Esophagus squamous epithelium (tissue), 4 donors: ENCODE measurements at regions not wholly inside any gene's neighbourhood (a gene's known extent, or its start where the extent isn't known, plus 50 kb on each side); places are given as distances from the start of the nearest gene placed in this dataset.

Experiments
- CTCF ChIP-seq, 6 experiments: fragments of 450-650 bp in 4 of 6; fragments of 200-600 bp in 2 of 6; sonication (generic) in 2 of 6; IDR thresholded peaks; one replicate each; pipeline ENCODE4 v1.5.1; 2016 to 2019; ENCODE audit warnings: antibody characterized with exemption in 6 of 6, mild to moderate bottlenecking in 4 of 6, moderate library complexity in 4 of 6
- POLR2A ChIP-seq, 4 donors: fragments of 450-650 bp; IDR thresholded peaks; one replicate each; pipeline ENCODE4 v1.6.1; 2017; ENCODE audit warnings: antibody characterized with exemption in 4 of 4, mild to moderate bottlenecking in 4 of 4, moderate library complexity in 3 of 4

DNA sequence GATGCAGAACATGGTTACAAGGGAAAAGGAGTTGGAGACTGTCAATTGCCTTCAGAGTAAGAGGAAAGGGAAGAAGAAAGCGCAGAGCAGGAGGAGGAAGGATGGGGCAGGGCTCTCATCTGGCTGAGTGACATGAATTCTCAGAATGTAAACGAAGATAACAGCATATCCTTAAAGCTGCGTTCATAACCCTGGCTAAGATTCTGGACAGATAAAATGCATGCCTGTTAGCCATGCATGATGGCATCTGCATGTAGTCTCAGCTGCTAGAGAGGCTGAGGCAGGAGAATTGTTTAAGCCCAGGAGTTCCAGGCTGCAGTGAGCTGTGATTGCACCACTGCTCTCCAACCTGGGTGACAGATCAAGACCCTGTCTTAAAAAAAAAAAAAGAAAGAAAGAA, 493.5 kb upstream of the PRKX start:
- TF ChIP-seq CTCF (IDR thresholded peaks at IDR 0.05): no peak
- no peak for TF ChIP-seq POLR2A (IDR thresholded peaks at IDR 0.05)
